Tibial nerve (tissue), 3 donors: ENCODE measurements at regions not wholly inside any gene's neighbourhood (a gene's known extent, or its start where the extent isn't known, plus 50 kb on each side); places are given as distances from the start of the nearest gene placed in this dataset.
"Not testable (repeated sequence)": the region's sequence is repeated elsewhere in the genome, so short reads cannot be mapped to it uniquely, and the experiment has no call there.

Source experiments
- POLR2A ChIP-seq, 2 donors: fragments of 450-650 bp; IDR thresholded peaks; one replicate each; pipeline ENCODE4 v1.6.1; 2017; ENCODE audit warnings: antibody characterized with exemption in 2 of 2, mild to moderate bottlenecking in 2 of 2, moderate library complexity in 2 of 2
- TF ChIP-seq, protein P1 (sequence below), 5 experiments: fragments of 200-600 bp in 3 of 5; fragments of 450-650 bp in 2 of 5; sonication (generic) in 3 of 5; IDR thresholded peaks; one replicate each; pipeline ENCODE4 v1.5.1; 2016 to 2019; ENCODE audit warnings: antibody characterized with exemption in 5 of 5, mild to moderate bottlenecking in 3 of 5, moderate library complexity in 2 of 5

DNA sequence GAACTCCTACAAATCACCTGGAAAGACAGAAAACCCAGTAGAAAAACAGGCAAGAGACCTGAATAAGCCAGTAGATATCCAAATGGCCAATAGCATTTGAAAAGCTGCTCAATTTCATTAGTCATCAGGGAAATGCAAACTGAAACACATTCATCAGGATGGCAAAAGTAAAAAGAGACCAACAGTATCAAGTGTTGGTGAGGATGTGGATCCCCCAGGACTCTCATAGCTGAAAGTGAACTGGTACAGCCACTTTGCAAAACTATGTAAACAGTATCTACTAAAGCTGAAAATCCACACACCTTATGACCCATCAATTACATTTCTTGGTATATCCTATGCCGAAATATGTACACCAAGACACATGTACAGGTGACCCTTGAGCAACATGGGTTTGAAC, 180.4 kb upstream of the IRF2BP2 start:
- TF ChIP-seq, protein P1, sequence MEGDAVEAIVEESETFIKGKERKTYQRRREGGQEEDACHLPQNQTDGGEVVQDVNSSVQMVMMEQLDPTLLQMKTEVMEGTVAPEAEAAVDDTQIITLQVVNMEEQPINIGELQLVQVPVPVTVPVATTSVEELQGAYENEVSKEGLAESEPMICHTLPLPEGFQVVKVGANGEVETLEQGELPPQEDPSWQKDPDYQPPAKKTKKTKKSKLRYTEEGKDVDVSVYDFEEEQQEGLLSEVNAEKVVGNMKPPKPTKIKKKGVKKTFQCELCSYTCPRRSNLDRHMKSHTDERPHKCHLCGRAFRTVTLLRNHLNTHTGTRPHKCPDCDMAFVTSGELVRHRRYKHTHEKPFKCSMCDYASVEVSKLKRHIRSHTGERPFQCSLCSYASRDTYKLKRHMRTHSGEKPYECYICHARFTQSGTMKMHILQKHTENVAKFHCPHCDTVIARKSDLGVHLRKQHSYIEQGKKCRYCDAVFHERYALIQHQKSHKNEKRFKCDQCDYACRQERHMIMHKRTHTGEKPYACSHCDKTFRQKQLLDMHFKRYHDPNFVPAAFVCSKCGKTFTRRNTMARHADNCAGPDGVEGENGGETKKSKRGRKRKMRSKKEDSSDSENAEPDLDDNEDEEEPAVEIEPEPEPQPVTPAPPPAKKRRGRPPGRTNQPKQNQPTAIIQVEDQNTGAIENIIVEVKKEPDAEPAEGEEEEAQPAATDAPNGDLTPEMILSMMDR (IDR thresholded peaks at IDR 0.05), result not testable (repeated sequence)
- TF ChIP-seq POLR2A (IDR thresholded peaks at IDR 0.05), result not testable (repeated sequence)
